ENCODE measurements at regions not wholly inside any gene's neighbourhood (a gene's known extent, or its start where the extent isn't known, plus 50 kb on each side); places are given as distances from the start of the nearest gene placed in this dataset.

DNA sequence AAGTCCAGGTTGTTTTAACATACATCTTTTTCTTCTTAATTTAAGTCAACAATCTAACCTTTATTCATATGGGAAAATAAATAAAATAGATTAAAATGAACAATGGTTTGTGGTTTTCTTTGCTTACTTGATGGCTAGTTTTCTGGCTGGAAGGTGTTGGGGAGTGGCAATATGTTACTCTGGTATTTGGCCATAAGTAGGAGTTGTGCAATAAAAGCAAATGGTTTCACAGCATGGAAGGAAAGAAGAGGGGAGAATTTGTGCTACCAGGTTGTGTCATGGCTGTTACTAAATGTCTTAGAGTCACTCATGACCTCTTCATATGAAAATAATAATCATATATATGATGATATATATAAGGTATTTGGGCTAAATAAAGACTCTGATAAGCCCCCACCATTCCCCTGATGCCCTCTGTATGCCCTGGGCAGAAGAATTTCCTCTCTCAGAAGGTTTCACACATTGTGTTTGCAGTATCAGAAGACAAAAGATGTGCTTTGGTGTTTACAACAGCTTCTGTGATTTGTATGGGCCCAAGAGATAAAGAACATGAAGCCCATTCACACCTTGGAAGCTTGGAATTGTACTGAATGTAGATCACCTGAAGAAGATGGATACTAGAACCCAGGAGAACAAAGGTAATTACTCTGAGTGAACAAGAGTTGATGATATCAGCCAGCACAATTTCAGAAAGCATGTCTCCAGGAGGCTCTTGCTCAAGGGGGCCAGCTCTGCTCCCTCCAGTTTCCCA, 160.9 kb downstream of the ALG10B start:
- H3K4me1 ChIP-seq = no peaks in the 10 kb centered on the region
- no peaks in the 10 kb centered on the region for H3K36me3 ChIP-seq
- H3K27ac ChIP-seq = no peak overlapping the region
- no peaks in the 10 kb centered on the region for H3K27me3 ChIP-seq (replicated peaks in 1 of 7)
- H3K4me3 ChIP-seq = no peak overlapping the region
- intact Hi-C loops (cut with DNase I; ENCODE audit: low total_unique reads) = no loop called here
- DNase-seq = no peak
- peaks cover 0 to 14% (median 4%) of the 10 kb centered on the region in 8 donors for H3K9me3 ChIP-seq
- TF ChIP-seq CTCF (IDR thresholded peaks at IDR 0.05 in 8 of 11, conservative IDR thresholded peaks at IDR 0.05 in 3 of 11) (no peak), POLR2A (IDR thresholded peaks at IDR 0.05) (no peak), POLR2AphosphoS5 (IDR thresholded peaks at IDR 0.05) (no peak)

- H3K9me3 ChIP-seq = no peaks in the 10 kb centered on the region
- TF ChIP-seq POLR2A (IDR thresholded peaks at IDR 0.05) (no peak), CTCF (IDR thresholded peaks at IDR 0.05 in 8 of 11, conservative IDR thresholded peaks at IDR 0.05 in 3 of 11) (no peak), POLR2AphosphoS5 (IDR thresholded peaks at IDR 0.05) (no peak)
- no peaks in the 10 kb centered on the region for H3K4me1 ChIP-seq
- DNase-seq = no peak
- no peak overlapping the region for H3K27ac ChIP-seq
- H3K36me3 ChIP-seq = no peaks in the 10 kb centered on the region
- intact Hi-C loops (cut with DNase I; ENCODE audit: low total_unique reads) = no loop called here
- no peaks in the 10 kb centered on the region for H3K27me3 ChIP-seq (replicated peaks in 1 of 7)
- no peak overlapping the region for H3K4me3 ChIP-seq
These were observed 164.0 kb downstream of the ALG10B start for GRCh38 chr12:38480594-38480993.

- Histone ChIP-seq H3K27me3 (replicated peaks in 1 of 7) (no peaks in the 10 kb centered on the region), H3K36me3 (no peaks in the 10 kb centered on the region), H3K4me3 (no peak overlapping the region), H3K4me1 (no peaks in the 10 kb centered on the region), H3K9me3 (no peaks in the 10 kb centered on the region), H3K27ac (no peak overlapping the region)
- intact Hi-C loops (cut with DNase I; ENCODE audit: low total_unique reads) = no loop called here
- TF ChIP-seq CTCF (IDR thresholded peaks at IDR 0.05 in 8 of 11, conservative IDR thresholded peaks at IDR 0.05 in 3 of 11) (no peak), POLR2AphosphoS5 (IDR thresholded peaks at IDR 0.05) (no peak), POLR2A (IDR thresholded peaks at IDR 0.05) (no peak)
- WGBS, 5 donors = 76 to 88% (median 79%) methylated on average over 2 of the region's 2 CpGs
- no peak for DNase-seq
These were observed 168.4 kb downstream of the ALG10B start for GRCh38 chr12:38484821-38485449.

GRCh38 chr12:38488866-38489265, 172.3 kb downstream of the ALG10B start:
- DNase-seq = no peak
- H3K4me1 ChIP-seq = no peaks in the 10 kb centered on the region
- 58 to 77% (median 73%) methylated on average over 2 of the region's 2 CpGs for WGBS, 5 donors
- H3K4me3 ChIP-seq = no peak overlapping the region
- no peaks in the 10 kb centered on the region for H3K27me3 ChIP-seq (replicated peaks in 1 of 7)
- intact Hi-C loops (cut with DNase I; ENCODE audit: low total_unique reads) = no loop called here
- H3K27ac ChIP-seq = no peak overlapping the region
- TF ChIP-seq CTCF (IDR thresholded peaks at IDR 0.05 in 8 of 11, conservative IDR thresholded peaks at IDR 0.05 in 3 of 11) (no peak), POLR2AphosphoS5 (IDR thresholded peaks at IDR 0.05) (no peak), POLR2A (IDR thresholded peaks at IDR 0.05) (no peak)
- no peaks in the 10 kb centered on the region for H3K36me3 ChIP-seq
- no peaks in the 10 kb centered on the region for H3K9me3 ChIP-seq
